GM23338 (cell line): ENCODE measurements at regions not wholly inside any gene's neighbourhood (a gene's known extent, or its start where the extent isn't known, plus 50 kb on each side); places are given as distances from the start of the nearest gene placed in this dataset.

ENCODE experiments used
- CREB1 ChIP-seq: fragments of 250-450 bp; sonication (Bioruptor Pico); IDR thresholded peaks from 2 replicates; pipeline ENCODE4 v1.5.0; 2020; ENCODE audit warnings: low read depth, mild to moderate bottlenecking, moderate library complexity
- CTCF ChIP-seq, 2 experiments: fragments of 200-600 bp in 1 of 2; sonication (generic) in 1 of 2; conservative IDR thresholded peaks; 2 replicates each; pipeline versions ENCODE4 v1.5.1 to v1.6.1; 2016 to 2017; ENCODE audit warnings: antibody characterized with exemption in 2 of 2, low read depth in 2 of 2, mild to moderate bottlenecking in 2 of 2, moderate library complexity in 1 of 2
- EZH2 ChIP-seq: fragments of 200-600 bp; sonication (generic); IDR thresholded peaks from one replicate; pipeline ENCODE4 v1.8.0; 2017; ENCODE audit warnings: antibody characterized with exemption, mild to moderate bottlenecking, low read depth; ENCODE audit not compliant: unreplicated experiment
- EZH2phosphoT487 ChIP-seq: fragments of 200-600 bp; sonication (generic); IDR thresholded peaks from one replicate; pipeline ENCODE4 v1.8.1; 2018; ENCODE audit warnings: antibody characterized with exemption; ENCODE audit not compliant: unreplicated experiment
- JUNB ChIP-seq: IDR thresholded peaks from one replicate; pipeline ENCODE4 v1.6.1; 2016; ENCODE audit warnings: antibody characterized with exemption; ENCODE audit not compliant: unreplicated experiment
- POLR2AphosphoS5 ChIP-seq: IDR thresholded peaks from 2 replicates; pipeline ENCODE4 v1.6.1; 2016; ENCODE audit warnings: antibody characterized with exemption, low read depth
- REST ChIP-seq: IDR thresholded peaks from one replicate; pipeline ENCODE4 v1.6.1; 2018; ENCODE audit warnings: antibody characterized with exemption; ENCODE audit not compliant: unreplicated experiment
- ZNF331 ChIP-seq: fragments of 250-450 bp; sonication (Bioruptor Pico); IDR thresholded peaks from 2 replicates; pipeline ENCODE4 v1.5.0; 2020; ENCODE audit warnings: low read depth, mild to moderate bottlenecking, moderate library complexity

GRCh38 chr6:137547601-137548000, 53.4 kb upstream of the OLIG3 start:
- no peak for TF ChIP-seq CTCF (conservative IDR thresholded peaks at IDR 0.05; ENCODE audit: low read depth in 2 of 2)
- TF ChIP-seq JUNB, result no peak
- TF ChIP-seq EZH2phosphoT487, result no peak
- TF ChIP-seq POLR2AphosphoS5, result no peak
- TF ChIP-seq EZH2, result no peak
- TF ChIP-seq REST, result no peak
- no peak for TF ChIP-seq ZNF331 (CRISPR knock-in tag)
- no peak for TF ChIP-seq CREB1 (CRISPR knock-in tag)
